Thoracic aorta (tissue), 2 donors: ENCODE measurements at regions not wholly inside any gene's neighbourhood (a gene's known extent, or its start where the extent isn't known, plus 50 kb on each side); places are given as distances from the start of the nearest gene placed in this dataset.

Experiments
- ATAC-seq: fragments of 150-250 bp; one replicate; pipeline ENCODE4 v1.8.0; 2017; ENCODE audit warnings: low read depth; ENCODE audit not compliant: insufficient number of reproducible peaks, low FRiP score
- DNase-seq: peaks from one replicate; pipeline ENCODE4 v3.0.0-alpha.2; 2020; ENCODE audit warnings: low spot score
- H3K27ac ChIP-seq, 2 donors: fragments of 200-600 bp; sonication (generic); 1 replicate in 1 of 2; 2 replicates in 1 of 2; pipeline ENCODE4 v1.5.1; 2016; ENCODE audit warnings: mild to moderate bottlenecking in 2 of 2, moderate library complexity in 2 of 2
- H3K27me3 ChIP-seq: fragments of 200-600 bp; sonication (generic); replicated peaks from 2 replicates; pipeline ENCODE4 v1.6.0; 2016; ENCODE audit warnings: mild to moderate bottlenecking; ENCODE audit not compliant: insufficient read depth
- H3K36me3 ChIP-seq: fragments of 200-600 bp; sonication (generic); one replicate; pipeline ENCODE4 v1.5.1; 2016
- H3K4me1 ChIP-seq, 2 donors: fragments of 200-600 bp; sonication (generic); 1 replicate in 1 of 2; 2 replicates in 1 of 2; pipeline versions ENCODE4 v1.5.1 to v1.6.0; 2016; ENCODE audit warnings: low read depth in 2 of 2, mild to moderate bottlenecking in 1 of 2; ENCODE audit not compliant: control insufficient read depth in 1 of 2
- H3K4me3 ChIP-seq: fragments of 200-600 bp; sonication (generic); 2 replicates; pipeline ENCODE4 v1.5.1; 2016; ENCODE audit warnings: mild to moderate bottlenecking
- H3K9me3 ChIP-seq: fragments of 200-600 bp; sonication (generic); 2 replicates; pipeline ENCODE4 v1.5.1; 2016
- TF ChIP-seq, protein P1 (sequence below): fragments of 200-600 bp; sonication (generic); IDR thresholded peaks from one replicate; pipeline ENCODE4 v1.5.1; 2019; ENCODE audit warnings: antibody characterized with exemption

- Histone ChIP-seq H3K36me3 (no peaks in the 10 kb centered on the region), H3K27ac (no peak overlapping the region), H3K27me3 (no peaks in the 10 kb centered on the region), H3K4me3 (no peak overlapping the region), H3K4me1 (peaks cover 24 to 29% of the 10 kb centered on the region in 2 donors), H3K9me3 (no peaks in the 10 kb centered on the region)
- DNase-seq = no peak
- ATAC-seq = no peak
- TF ChIP-seq, protein P1, sequence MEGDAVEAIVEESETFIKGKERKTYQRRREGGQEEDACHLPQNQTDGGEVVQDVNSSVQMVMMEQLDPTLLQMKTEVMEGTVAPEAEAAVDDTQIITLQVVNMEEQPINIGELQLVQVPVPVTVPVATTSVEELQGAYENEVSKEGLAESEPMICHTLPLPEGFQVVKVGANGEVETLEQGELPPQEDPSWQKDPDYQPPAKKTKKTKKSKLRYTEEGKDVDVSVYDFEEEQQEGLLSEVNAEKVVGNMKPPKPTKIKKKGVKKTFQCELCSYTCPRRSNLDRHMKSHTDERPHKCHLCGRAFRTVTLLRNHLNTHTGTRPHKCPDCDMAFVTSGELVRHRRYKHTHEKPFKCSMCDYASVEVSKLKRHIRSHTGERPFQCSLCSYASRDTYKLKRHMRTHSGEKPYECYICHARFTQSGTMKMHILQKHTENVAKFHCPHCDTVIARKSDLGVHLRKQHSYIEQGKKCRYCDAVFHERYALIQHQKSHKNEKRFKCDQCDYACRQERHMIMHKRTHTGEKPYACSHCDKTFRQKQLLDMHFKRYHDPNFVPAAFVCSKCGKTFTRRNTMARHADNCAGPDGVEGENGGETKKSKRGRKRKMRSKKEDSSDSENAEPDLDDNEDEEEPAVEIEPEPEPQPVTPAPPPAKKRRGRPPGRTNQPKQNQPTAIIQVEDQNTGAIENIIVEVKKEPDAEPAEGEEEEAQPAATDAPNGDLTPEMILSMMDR = no peak
Measured at GRCh38 chr1:70877343-70877742, 170.3 kb downstream of the PTGER3 start.

DNA sequence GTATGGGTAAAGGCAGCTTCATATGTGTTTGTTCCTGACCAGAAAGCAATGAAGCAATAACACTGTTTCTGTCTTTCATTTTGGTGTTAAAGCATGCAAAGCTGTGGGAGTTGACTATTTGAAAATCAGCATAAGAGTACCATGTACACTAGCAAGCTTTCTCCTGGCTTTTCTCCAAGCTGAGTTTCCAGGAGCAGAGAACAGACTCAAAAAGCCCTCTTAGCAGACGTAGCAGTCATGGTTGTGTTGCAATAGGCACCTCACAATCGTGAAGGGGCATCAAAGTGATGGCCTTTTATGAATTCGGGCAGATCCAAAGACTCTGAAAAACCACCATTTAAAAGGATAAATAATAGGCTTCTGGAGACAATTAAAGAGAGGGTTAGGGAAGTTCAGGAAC lies 159.7 kb downstream of the PTGER3 start:
- DNase-seq (no peak), ATAC-seq (no peak)
- Histone ChIP-seq H3K27ac (no peak overlapping the region), H3K27me3 (no peaks in the 10 kb centered on the region), H3K9me3 (no peaks in the 10 kb centered on the region), H3K4me1 (peaks cover 14 to 21% of the 10 kb centered on the region in 2 donors), H3K4me3 (no peak overlapping the region), H3K36me3 (no peaks in the 10 kb centered on the region)
- TF ChIP-seq, protein P1 = no peak

DNA sequence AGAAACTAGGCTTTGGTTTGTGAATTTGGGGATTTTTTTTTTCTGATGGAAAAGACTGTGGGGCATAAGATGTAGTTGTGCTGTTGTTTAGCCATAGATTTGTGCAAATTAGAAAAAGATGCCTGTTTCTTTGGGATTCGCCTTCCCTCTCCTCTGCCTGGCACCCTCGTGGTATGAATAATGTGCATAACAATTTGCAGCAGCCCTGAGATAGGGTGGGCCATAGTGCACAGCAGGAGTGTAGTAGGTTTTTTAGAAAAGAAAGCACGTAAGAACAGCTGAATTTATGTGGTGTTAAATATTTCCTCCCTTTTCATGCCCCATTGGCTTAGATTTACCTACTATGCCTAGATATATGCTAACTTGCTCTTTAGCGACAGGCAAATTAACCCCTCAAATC lies 158.9 kb downstream of the PTGER3 start:
- H3K9me3 ChIP-seq = no peaks in the 10 kb centered on the region
- H3K4me1 ChIP-seq = peaks cover 14 to 21% of the 10 kb centered on the region in 2 donors
- no peak overlapping the region for H3K4me3 ChIP-seq
- TF ChIP-seq, protein P1 = no peak
- H3K27ac ChIP-seq = no peak overlapping the region
- ATAC-seq (no peak), DNase-seq (no peak)
- H3K36me3 ChIP-seq = no peaks in the 10 kb centered on the region
- no peaks in the 10 kb centered on the region for H3K27me3 ChIP-seq

- no peak for ATAC-seq
- H3K4me3 ChIP-seq = no peak overlapping the region
- peaks cover 14 to 21% of the 10 kb centered on the region in 2 donors for H3K4me1 ChIP-seq
- TF ChIP-seq, protein P1 = no peak
- no peaks in the 10 kb centered on the region for H3K27me3 ChIP-seq
- no peaks in the 10 kb centered on the region for H3K36me3 ChIP-seq
- peak overlapping the region in 1 of 2 donors; percentile 43 for H3K27ac ChIP-seq
- no peaks in the 10 kb centered on the region for H3K9me3 ChIP-seq
- DNase-seq = no peak
Measured at GRCh38 chr1:70890408-70890807, 157.2 kb downstream of the PTGER3 start.

GRCh38 chr1:70891051-70891843 lies 156.4 kb downstream of the PTGER3 start:
- ATAC-seq = peak; percentile 56
- Histone ChIP-seq H3K27ac (peak overlapping the region in 1 of 2 donors; percentile 43), H3K9me3 (no peaks in the 10 kb centered on the region), H3K36me3 (no peaks in the 10 kb centered on the region), H3K27me3 (no peaks in the 10 kb centered on the region), H3K4me1 (peaks cover 18 to 24% of the 10 kb centered on the region in 2 donors), H3K4me3 (no peak overlapping the region)
- TF ChIP-seq, protein P1 = no peak
- DNase-seq = no peak
